ENCODE measurements at regions not wholly inside any gene's neighbourhood (a gene's known extent, or its start where the extent isn't known, plus 50 kb on each side); places are given as distances from the start of the nearest gene placed in this dataset.

GRCh38 chr4:179415037-179415846 lies 1973.0 kb upstream of the AGA start:
- H3K4me2 ChIP-seq (ENCODE audit: control insufficient read depth, insufficient read depth), result no peak overlapping the region
- ChIA-PET CTCF (interaction anchor here (1.2 kb wide), 1 partner anchor 17 kb away, joined by 3 read pairs; no protein-coding TSS in a partner anchor), SMC1A (ENCODE audit: uncharacterized antibody, unreplicated experiment) (interaction anchor here (0.5 to 1.6 kb wide), 5 partner anchors 8 to 943 kb away, joined by 3 to 9 read pairs (median 3); no protein-coding TSS in a partner anchor), POLR2A (no interaction called here), RAD21 (ENCODE audit: unreplicated experiment) (no interaction called here)
- no peak for ATAC-seq
- H2AFZ ChIP-seq (ENCODE audit: control insufficient read depth, low read depth, low read length), result no peak overlapping the region
- H3K79me2 ChIP-seq (ENCODE audit: control insufficient read depth, insufficient read depth, low read length), result no peaks in the 10 kb centered on the region
- no peaks in the 10 kb centered on the region for H3K27me3 ChIP-seq (replicated peaks in 1 of 2; ENCODE audit: control insufficient read depth in 2 of 2, insufficient read depth in 2 of 2, low read length in 1 of 2)
- no peak overlapping the region for H3K9ac ChIP-seq (ENCODE audit: control insufficient read depth, insufficient read depth, low read length)
- no peaks in the 10 kb centered on the region for H3K9me3 ChIP-seq (replicated peaks; ENCODE audit: control insufficient read depth, insufficient read depth, low read length)
- FAIRE-seq, result no peak
- no peaks in the 10 kb centered on the region for H3K4me1 ChIP-seq (ENCODE audit: control insufficient read depth, insufficient read depth, low read length)
- no peaks in the 10 kb centered on the region for H4K20me1 ChIP-seq (ENCODE audit: control insufficient read depth, insufficient read depth)
- no TSS peak for BruUV-seq (replicated peaks)
- WGBS (ENCODE audit: insufficient coverage, insufficient replicate concordance, low lambda C conversion rate, missing lambda C conversion rate), result 30% methylated on average over 1 of the region's 1 CpG
- in situ Hi-C loops (cut with MboI), result no loop called here
- H3K4me3 ChIP-seq, result no peak overlapping the region
- no peak overlapping the region for H3K27ac ChIP-seq (ENCODE audit: control insufficient read depth, insufficient read depth)
- intact Hi-C loops (cut with micrococcal nuclease; ENCODE audit: unreplicated experiment), result no loop called here
- no peaks in the 10 kb centered on the region for H3K36me3 ChIP-seq (ENCODE audit: control insufficient read depth in 2 of 2, insufficient read depth in 2 of 2, low read length in 1 of 2)
- DNase-seq (ENCODE audit: low read depth, low spot score), result no peak
- TF ChIP-seq JUNB (IDR thresholded peaks at IDR 0.05) (no peak), HDGF (IDR thresholded peaks at IDR 0.05) (no peak), CHD4 (IDR thresholded peaks at IDR 0.05) (no peak), NBN (IDR thresholded peaks at IDR 0.05) (no peak), RELB (IDR thresholded peaks at IDR 0.05; ENCODE audit: low read depth) (no peak), KLF5 (IDR thresholded peaks at IDR 0.05; ENCODE audit: partially characterized antibody) (no peak), YBX1 (IDR thresholded peaks at IDR 0.05) (no peak), CBX3 (IDR thresholded peaks at IDR 0.05; ENCODE audit: borderline replicate concordance, low read depth) (no peak), CEBPZ (IDR thresholded peaks at IDR 0.05; ENCODE audit: low read depth, low read length) (no peak), ZNF207 (IDR thresholded peaks at IDR 0.05; ENCODE audit: borderline replicate concordance) (no peak), USF2 (IDR thresholded peaks at IDR 0.05; ENCODE audit: borderline replicate concordance, low read depth, low read length) (no peak), ZBTB33 (IDR thresholded peaks at IDR 0.05) (no peak), MTA3 (IDR thresholded peaks at IDR 0.05; ENCODE audit: borderline replicate concordance, low read length) (no peak), E2F4 (IDR thresholded peaks at IDR 0.05; ENCODE audit: low read depth, low read length) (no peak), RFX5 (IDR thresholded peaks at IDR 0.05; ENCODE audit: low read depth, low read length) (no peak), SIX5 (IDR thresholded peaks at IDR 0.05; ENCODE audit: low read depth, low read length, severe bottlenecking) (no peak)

All from GM12878 (cell line).